ENCODE measurements at regions not wholly inside any gene's neighbourhood (a gene's known extent, or its start where the extent isn't known, plus 50 kb on each side); places are given as distances from the start of the nearest gene placed in this dataset.

- Histone ChIP-seq H3K27me3 (ENCODE audit: control insufficient read depth, insufficient read depth, low read length) (no peaks in the 10 kb centered on the region), H3K4me3 (ENCODE audit: low read depth, low read length) (no peak overlapping the region), H3K27ac (ENCODE audit: low read depth, low read length) (no peak overlapping the region), H3K9me3 (ENCODE audit: control insufficient read depth, insufficient read depth, low read length) (no peaks in the 10 kb centered on the region)
- DNase-seq (ENCODE audit: low read depth, low spot score), result no peak
- CTCF ChIA-PET, result no interaction called here
- POLR2A ChIA-PET, result no interaction called here
- no peak for TF ChIP-seq CTCF (IDR thresholded peaks at IDR 0.05; ENCODE audit: low read depth, low read length)
Measured at GRCh38 chr5:44914221-44914620, 105.5 kb downstream of the MRPS30 start.

- no peaks in the 10 kb centered on the region for H3K9me3 ChIP-seq (ENCODE audit: control insufficient read depth, insufficient read depth, low read length)
- TF ChIP-seq CTCF (IDR thresholded peaks at IDR 0.05; ENCODE audit: low read depth, low read length), result no peak
- no peak overlapping the region for H3K27ac ChIP-seq (ENCODE audit: low read depth, low read length)
- ChIA-PET CTCF (no interaction called here), POLR2A (no interaction called here)
- H3K4me3 ChIP-seq (ENCODE audit: low read depth, low read length), result no peak overlapping the region
- H3K27me3 ChIP-seq (ENCODE audit: control insufficient read depth, insufficient read depth, low read length), result no peaks in the 10 kb centered on the region
- no peak for DNase-seq (ENCODE audit: low read depth, low spot score)
Measured at GRCh38 chr5:44919560-44919959, 110.8 kb downstream of the MRPS30 start.

DNA sequence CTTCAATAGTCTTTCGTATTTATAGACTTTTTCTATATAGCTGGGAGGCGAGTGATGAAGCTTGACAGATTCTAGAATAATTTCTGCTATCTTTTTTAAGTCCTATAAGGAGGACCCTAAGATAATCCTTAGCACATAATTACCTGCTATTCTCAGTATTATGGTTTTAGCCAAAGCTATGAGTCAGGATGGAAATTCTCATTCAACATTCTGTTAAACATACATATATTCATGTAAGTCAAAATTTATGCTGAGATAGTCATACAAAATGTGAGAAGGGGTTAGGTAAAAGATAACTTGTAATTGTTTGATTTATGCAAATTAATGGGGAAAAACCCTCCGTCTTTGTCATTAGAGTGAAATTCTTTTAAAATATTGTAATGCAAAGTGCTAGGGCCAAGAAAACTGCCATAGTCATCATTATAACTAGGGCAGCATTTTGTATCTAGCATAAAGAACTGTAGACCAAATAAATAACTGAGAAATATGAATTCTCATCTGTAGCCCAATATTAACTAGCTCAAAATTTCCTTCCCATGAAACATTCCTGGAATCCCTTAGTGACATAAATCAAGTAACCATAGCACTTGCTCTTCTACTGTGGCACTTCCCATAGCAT lies 118.5 kb downstream of the MRPS30 start:
- no peak overlapping the region for H3K27ac ChIP-seq (ENCODE audit: low read depth, low read length)
- no peaks in the 10 kb centered on the region for H3K9me3 ChIP-seq (ENCODE audit: control insufficient read depth, insufficient read depth, low read length)
- CTCF ChIA-PET, result no interaction called here
- DNase-seq (ENCODE audit: low read depth, low spot score), result no peak
- POLR2A ChIA-PET, result no interaction called here
- no peak for TF ChIP-seq CTCF (IDR thresholded peaks at IDR 0.05; ENCODE audit: low read depth, low read length)
- no peak overlapping the region for H3K4me3 ChIP-seq (ENCODE audit: low read depth, low read length)
- no peaks in the 10 kb centered on the region for H3K27me3 ChIP-seq (ENCODE audit: control insufficient read depth, insufficient read depth, low read length)

- peaks cover 8% of the 10 kb centered on the region; the same call in 1 of the 2 replicates for H3K9me3 ChIP-seq (ENCODE audit: control insufficient read depth, insufficient read depth, low read length)
- no peak overlapping the region for H3K4me3 ChIP-seq (ENCODE audit: low read depth, low read length)
- TF ChIP-seq CTCF (IDR thresholded peaks at IDR 0.05; ENCODE audit: low read depth, low read length), result no peak
- DNase-seq (ENCODE audit: low read depth, low spot score), result no peak
- H3K27ac ChIP-seq (ENCODE audit: low read depth, low read length), result no peak overlapping the region
- CTCF ChIA-PET, result no interaction called here
- POLR2A ChIA-PET, result no interaction called here
- H3K27me3 ChIP-seq (ENCODE audit: control insufficient read depth, insufficient read depth, low read length), result no peaks in the 10 kb centered on the region
Measured at GRCh38 chr5:44932922-44933585, 124.3 kb downstream of the MRPS30 start.

GRCh38 chr5:44933686-44934085 lies 124.9 kb downstream of the MRPS30 start:
- Histone ChIP-seq H3K4me3 (ENCODE audit: low read depth, low read length) (no peak overlapping the region), H3K9me3 (ENCODE audit: control insufficient read depth, insufficient read depth, low read length) (peaks cover 10% of the 10 kb centered on the region), H3K27ac (ENCODE audit: low read depth, low read length) (no peak overlapping the region), H3K27me3 (ENCODE audit: control insufficient read depth, insufficient read depth, low read length) (no peaks in the 10 kb centered on the region)
- CTCF ChIA-PET, result no interaction called here
- DNase-seq (ENCODE audit: low read depth, low spot score), result no peak
- TF ChIP-seq CTCF (IDR thresholded peaks at IDR 0.05; ENCODE audit: low read depth, low read length), result no peak
- POLR2A ChIA-PET, result no interaction called here
